PC-3 (cell line): ENCODE measurements at regions not wholly inside any gene's neighbourhood (a gene's known extent, or its start where the extent isn't known, plus 50 kb on each side); places are given as distances from the start of the nearest gene placed in this dataset.

ENCODE experiments used
- EZH2 ChIP-seq: fragments of 300-600 bp; sonication (generic); IDR thresholded peaks from one replicate; pipeline ENCODE4 v1.6.1; 2017; ENCODE audit warnings: antibody characterized with exemption, mild to moderate bottlenecking, low read length; ENCODE audit not compliant: unreplicated experiment
- EZH2phosphoT487 ChIP-seq: fragments of 300-600 bp; sonication (generic); IDR thresholded peaks from 2 replicates; pipeline ENCODE4 v1.6.1; 2018; ENCODE audit warnings: mild to moderate bottlenecking, antibody characterized with exemption, low read length, borderline replicate concordance
- TF ChIP-seq, protein P1 (sequence below): fragments of 300-600 bp; sonication (generic); conservative IDR thresholded peaks from 2 replicates; pipeline ENCODE4 v1.5.1; 2017; ENCODE audit warnings: antibody characterized with exemption, low read depth, mild to moderate bottlenecking, low read length

DNA sequence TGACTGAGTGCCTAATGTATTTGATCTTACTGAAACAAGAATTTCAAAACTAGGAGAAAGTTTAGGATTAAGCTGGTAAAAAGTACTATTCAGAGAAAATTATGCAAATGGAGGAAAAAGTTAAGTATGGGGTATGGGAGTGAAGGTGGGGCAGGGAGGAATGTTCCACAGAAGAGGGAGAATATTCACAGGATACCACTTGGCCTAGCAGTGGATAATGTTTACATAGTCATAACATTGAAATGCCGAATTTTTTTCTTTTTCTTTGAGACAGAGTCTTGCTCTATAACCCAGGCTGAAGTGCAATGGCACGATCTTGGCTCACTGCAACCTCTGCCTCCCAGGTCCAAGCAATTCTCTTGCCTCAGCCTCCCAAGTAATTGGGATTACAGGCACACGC, 61.2 kb upstream of the LMNB1 start:
- TF ChIP-seq, protein P1, sequence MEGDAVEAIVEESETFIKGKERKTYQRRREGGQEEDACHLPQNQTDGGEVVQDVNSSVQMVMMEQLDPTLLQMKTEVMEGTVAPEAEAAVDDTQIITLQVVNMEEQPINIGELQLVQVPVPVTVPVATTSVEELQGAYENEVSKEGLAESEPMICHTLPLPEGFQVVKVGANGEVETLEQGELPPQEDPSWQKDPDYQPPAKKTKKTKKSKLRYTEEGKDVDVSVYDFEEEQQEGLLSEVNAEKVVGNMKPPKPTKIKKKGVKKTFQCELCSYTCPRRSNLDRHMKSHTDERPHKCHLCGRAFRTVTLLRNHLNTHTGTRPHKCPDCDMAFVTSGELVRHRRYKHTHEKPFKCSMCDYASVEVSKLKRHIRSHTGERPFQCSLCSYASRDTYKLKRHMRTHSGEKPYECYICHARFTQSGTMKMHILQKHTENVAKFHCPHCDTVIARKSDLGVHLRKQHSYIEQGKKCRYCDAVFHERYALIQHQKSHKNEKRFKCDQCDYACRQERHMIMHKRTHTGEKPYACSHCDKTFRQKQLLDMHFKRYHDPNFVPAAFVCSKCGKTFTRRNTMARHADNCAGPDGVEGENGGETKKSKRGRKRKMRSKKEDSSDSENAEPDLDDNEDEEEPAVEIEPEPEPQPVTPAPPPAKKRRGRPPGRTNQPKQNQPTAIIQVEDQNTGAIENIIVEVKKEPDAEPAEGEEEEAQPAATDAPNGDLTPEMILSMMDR, result no peak
- no peak for TF ChIP-seq EZH2
- no peak for TF ChIP-seq EZH2phosphoT487
